ENCODE measurements at regions not wholly inside any gene's neighbourhood (a gene's known extent, or its start where the extent isn't known, plus 50 kb on each side); places are given as distances from the start of the nearest gene placed in this dataset.

- H3K56ac ChIP-seq (replicated peaks; ENCODE audit: insufficient read length, low read depth, low read length), result no peak overlapping the region
- no peaks in the 10 kb centered on the region for H4K20me1 ChIP-seq (replicated peaks in 1 of 2; ENCODE audit: control insufficient read depth in 1 of 2, insufficient read depth in 2 of 2, low read length in 2 of 2)
- no peaks in the 10 kb centered on the region; a peak in 2 of 7 replicates for H3K27me3 ChIP-seq (replicated peaks in 1 of 4; ENCODE audit: control insufficient read depth in 3 of 4, extremely low read depth in 1 of 4, insufficient read depth in 3 of 4, low read length in 3 of 4)
- no peak for DNase-seq (ENCODE audit: low read depth in 1 of 2, low spot score in 2 of 2)
- H3K4me2 ChIP-seq (ENCODE audit: insufficient read depth in 1 of 2, low read depth in 2 of 2, low read length in 2 of 2), result no peak overlapping the region
- no peak overlapping the region for H2BK20ac ChIP-seq (ENCODE audit: low read length)
- no peak overlapping the region for H4K5ac ChIP-seq (ENCODE audit: insufficient read length, low read depth, low read length)
- H3K18ac ChIP-seq (ENCODE audit: extremely low read depth, low read length), result no peak overlapping the region
- no peak overlapping the region for H2BK120ac ChIP-seq (replicated peaks; ENCODE audit: low read depth, low read length)
- ChIA-PET CTCF (ENCODE audit: partially characterized antibody) (interaction anchor here (0.8 kb wide), 1 partner anchor 16 kb away, joined by 5 read pairs; no protein-coding TSS in a partner anchor), POLR2A (ENCODE audit: partially characterized antibody) (no interaction called here)
- H3K14ac ChIP-seq (ENCODE audit: insufficient read length), result no peak overlapping the region
- no peaks in the 10 kb centered on the region for H3K9me3 ChIP-seq (ENCODE audit: insufficient read depth in 2 of 2, low read depth in 1 of 2, low read length in 1 of 2)
- no peak overlapping the region for H3K27ac ChIP-seq (ENCODE audit: low read depth, low read length)
- H4K91ac ChIP-seq (replicated peaks; ENCODE audit: insufficient read length, low read length), result no peak overlapping the region
- H2BK12ac ChIP-seq (ENCODE audit: low read depth, low read length), result no peak overlapping the region
- peaks cover 3 to 14% (median 9%) of the 10 kb centered on the region in 4 experiments for H3K4me1 ChIP-seq (replicated peaks in 1 of 4; ENCODE audit: control insufficient read depth in 3 of 4, insufficient read depth in 4 of 4, low read length in 3 of 4)
- WGBS, 2 experiments (ENCODE audit: extremely low coverage in 1 of 2, insufficient coverage in 1 of 2, insufficient read length in 1 of 2, insufficient replicate concordance in 2 of 2, low coverage in 1 of 2, low lambda C conversion rate in 2 of 2, missing lambda C conversion rate in 1 of 2), result 92% methylated on average over 3 of the region's 3 CpGs; no CpG with 5 or more reads in 1 of the 2 experiments
- no peak overlapping the region for H2AK5ac ChIP-seq (ENCODE audit: low read depth, low read length)
- no peak overlapping the region for H2BK15ac ChIP-seq (ENCODE audit: low read length)
- H3K79me1 ChIP-seq (ENCODE audit: low read depth, low read length), result no peaks in the 10 kb centered on the region
- no peak overlapping the region for H3K23ac ChIP-seq (ENCODE audit: insufficient read length)
- no peak overlapping the region for H3K4me3 ChIP-seq (ENCODE audit: extremely low read depth in 1 of 4, insufficient read depth in 2 of 4, low read depth in 3 of 4, low read length in 4 of 4)
- no peaks in the 10 kb centered on the region for H3K36me3 ChIP-seq (ENCODE audit: control insufficient read depth in 2 of 4, insufficient read depth in 4 of 4, low read length in 3 of 4)
- no peaks in the 10 kb centered on the region for H3K79me2 ChIP-seq (ENCODE audit: control insufficient read depth in 1 of 2, insufficient read depth in 2 of 2, low read length in 2 of 2)
- FAIRE-seq, result no peak
- H2AFZ ChIP-seq (ENCODE audit: low read length), result 0 out of 2 replicates have a peak overlapping the region, but pooled peaks have one; percentile 60
- no peak overlapping the region for H4K8ac ChIP-seq (ENCODE audit: extremely low read depth, insufficient read depth, low read length)
- no peak overlapping the region for H2BK5ac ChIP-seq (ENCODE audit: low read depth, low read length)
- H3K4ac ChIP-seq (replicated peaks; ENCODE audit: insufficient read length, low read depth, low read length), result no peak overlapping the region
- no peaks in the 10 kb centered on the region for H3K23me2 ChIP-seq (ENCODE audit: low read depth, low read length)
- no peak overlapping the region for H3K9ac ChIP-seq (replicated peaks in 1 of 4; ENCODE audit: extremely low read depth in 1 of 4, low read depth in 3 of 4, low read length in 3 of 4)
- TF ChIP-seq TBP (IDR thresholded peaks at IDR 0.05; ENCODE audit: low read depth, low read length), result no peak
- no peak for TF ChIP-seq CBX5 (IDR thresholded peaks at IDR 0.05; ENCODE audit: low read depth, low read length)
- TF ChIP-seq USF2 (IDR thresholded peaks at IDR 0.05; ENCODE audit: low read length), result no peak
- no peak for TF ChIP-seq RFX5 (IDR thresholded peaks at IDR 0.05; ENCODE audit: borderline replicate concordance, low read depth, low read length)
- TF ChIP-seq JUN (IDR thresholded peaks at IDR 0.05; ENCODE audit: low read depth, low read length), result no peak
- TF ChIP-seq MAFK (IDR thresholded peaks at IDR 0.05; ENCODE audit: low read depth, low read length), result no peak
- no peak for TF ChIP-seq BCL11A (IDR thresholded peaks at IDR 0.05; ENCODE audit: low read depth in 2 of 2, low read length in 2 of 2)
- TF ChIP-seq KDM5A (IDR thresholded peaks at IDR 0.05; ENCODE audit: low read length), result no peak
- no peak for TF ChIP-seq CBX8 (IDR thresholded peaks at IDR 0.05; ENCODE audit: borderline replicate concordance, low read depth, low read length)
- TF ChIP-seq ATF2 (IDR thresholded peaks at IDR 0.05; ENCODE audit: low read length), result no peak
- TF ChIP-seq YY1 (IDR thresholded peaks at IDR 0.05; ENCODE audit: low read depth, low read length), result no peak
- no peak for TF ChIP-seq HDAC2 (IDR thresholded peaks at IDR 0.05; ENCODE audit: borderline replicate concordance in 1 of 2, low read depth in 2 of 2, low read length in 2 of 2)
Measured at GRCh38 chr18:9015689-9016088, 86.8 kb upstream of the NDUFV2 start.

All from H1 (cell line).